Hematopoietic multipotent progenitor cell treated with erythropoietin and hydrocortisone succinate and interleukin-3 and kit ligand, for 15 days (in vitro differentiated cells): ENCODE measurements at regions not wholly inside any gene's neighbourhood (a gene's known extent, or its start where the extent isn't known, plus 50 kb on each side); places are given as distances from the start of the nearest gene placed in this dataset.
"Not testable (repeated sequence)": the region's sequence is repeated elsewhere in the genome, so short reads cannot be mapped to it uniquely, and the experiment has no call there.

Experiments
- DNase-seq: peaks from one replicate; pipeline ENCODE4 v3.0.0-alpha.2; 2015; ENCODE audit warnings: low spot score

DNA sequence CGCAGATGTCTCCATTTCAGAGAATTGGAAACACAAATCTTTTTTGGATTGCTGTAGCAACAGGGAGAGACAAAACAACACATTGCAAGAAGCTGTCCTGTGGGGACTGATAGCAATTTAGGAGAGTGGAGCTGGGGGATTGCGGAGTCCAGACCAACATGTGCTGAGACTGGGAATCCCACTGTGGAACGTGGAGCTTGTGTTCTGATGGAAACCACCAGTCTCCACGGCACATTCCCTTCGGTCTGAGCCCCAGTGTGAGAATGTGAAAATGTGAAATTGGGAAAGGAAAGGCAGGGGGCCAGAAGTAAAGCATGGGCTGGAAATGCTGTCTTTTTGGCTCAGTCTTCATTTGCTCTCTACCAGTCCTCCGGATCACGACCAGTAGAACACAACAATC lies 348.8 kb upstream of the TNC start:
- no peak for DNase-seq

DNA sequence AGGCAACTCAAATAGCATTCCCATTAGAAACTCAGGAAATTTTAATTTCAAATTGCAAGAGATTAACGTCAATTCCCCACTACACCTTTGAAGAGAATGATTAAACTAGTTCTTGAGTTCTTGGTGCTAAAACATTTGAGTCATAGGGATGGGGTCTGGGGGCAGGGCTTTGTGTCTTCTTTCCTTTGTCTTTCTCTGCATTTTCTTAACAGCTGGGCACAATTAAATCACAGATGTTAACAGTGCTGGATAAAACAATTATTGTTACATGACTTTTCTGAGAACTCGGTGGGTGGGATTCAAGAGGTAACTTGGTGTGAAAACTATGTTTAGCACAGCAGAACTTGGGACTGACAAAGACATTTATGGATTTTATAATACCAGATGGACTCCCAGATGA lies 351.9 kb upstream of the TNC start:
- no peak for DNase-seq

DNA sequence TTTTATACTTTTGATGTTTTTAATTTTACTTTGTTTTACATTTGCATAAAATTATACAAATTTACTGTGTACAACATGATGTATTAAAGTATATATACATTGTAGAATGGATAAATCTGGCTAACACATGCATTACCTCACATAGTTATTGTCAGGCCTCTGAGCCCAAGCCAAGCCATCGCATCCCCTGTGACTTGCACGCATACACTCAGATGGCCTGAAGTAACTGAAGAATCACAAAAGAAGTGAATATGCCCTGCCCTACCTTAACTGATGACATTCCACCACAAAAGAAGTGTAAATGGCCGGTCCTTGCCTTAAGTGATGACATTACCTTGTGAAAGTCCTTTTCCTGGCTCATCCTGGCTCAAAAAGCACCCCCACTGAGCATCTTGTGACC lies 355.1 kb upstream of the TNC start:
- DNase-seq: not testable (repeated sequence)

DNA sequence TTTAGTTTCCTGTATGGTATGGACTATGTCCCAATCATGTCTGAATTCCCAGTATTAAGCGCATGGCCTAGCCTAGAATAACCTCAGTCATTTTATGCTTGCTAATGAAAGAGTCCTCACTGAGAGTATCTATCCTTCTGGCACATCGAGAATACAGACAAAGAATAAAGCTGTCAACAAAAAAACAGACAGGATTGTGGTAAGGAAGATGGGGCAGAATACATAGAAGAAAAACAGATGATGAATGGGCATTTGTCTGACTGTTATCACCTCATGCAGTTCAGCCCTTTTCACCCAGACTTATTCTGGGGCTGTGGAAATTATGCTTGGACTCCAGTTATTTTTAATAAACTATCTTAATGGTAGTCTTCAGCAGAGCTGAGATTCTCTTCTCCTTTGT lies 363.8 kb upstream of the TNC start:
- no peak for DNase-seq

DNA sequence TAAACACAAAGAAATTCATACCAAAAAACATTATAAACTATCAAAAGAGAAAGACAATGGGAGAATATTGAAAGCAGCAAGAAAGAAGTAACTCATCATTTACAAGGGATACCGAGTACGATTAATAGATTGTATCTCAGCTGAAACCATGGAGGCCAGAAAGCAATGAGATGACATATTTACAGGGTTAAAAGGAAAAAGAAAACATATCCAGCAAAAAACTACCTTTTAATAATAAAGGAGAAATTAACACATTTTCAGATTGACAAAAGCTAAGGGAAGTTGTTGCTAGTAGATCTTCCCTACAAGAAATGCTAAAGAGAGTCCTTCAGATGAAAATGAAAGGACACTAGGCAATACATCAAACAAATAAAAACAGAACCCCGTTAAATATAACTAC lies 364.8 kb upstream of the TNC start:
- no peak for DNase-seq

DNA sequence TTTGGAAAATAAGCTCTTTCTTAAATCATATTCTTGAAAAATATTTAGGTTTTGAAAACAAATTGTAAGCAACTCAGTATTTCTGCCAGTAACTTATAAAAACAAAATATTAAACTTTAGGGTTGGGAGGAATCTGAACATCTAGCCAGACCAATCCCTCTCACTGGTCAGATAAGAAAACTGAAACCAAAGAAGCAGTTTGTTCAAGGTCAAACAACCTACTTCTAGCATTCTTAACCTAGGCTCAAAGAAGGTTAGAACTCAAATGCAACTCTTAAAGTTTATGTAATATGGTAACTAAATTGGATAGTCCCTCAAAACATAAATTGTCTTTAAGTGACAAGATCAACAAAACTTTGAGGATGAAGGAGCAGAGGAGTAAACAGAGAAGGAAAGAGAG lies 374.9 kb upstream of the TNC start:
- DNase-seq: no peak

DNA sequence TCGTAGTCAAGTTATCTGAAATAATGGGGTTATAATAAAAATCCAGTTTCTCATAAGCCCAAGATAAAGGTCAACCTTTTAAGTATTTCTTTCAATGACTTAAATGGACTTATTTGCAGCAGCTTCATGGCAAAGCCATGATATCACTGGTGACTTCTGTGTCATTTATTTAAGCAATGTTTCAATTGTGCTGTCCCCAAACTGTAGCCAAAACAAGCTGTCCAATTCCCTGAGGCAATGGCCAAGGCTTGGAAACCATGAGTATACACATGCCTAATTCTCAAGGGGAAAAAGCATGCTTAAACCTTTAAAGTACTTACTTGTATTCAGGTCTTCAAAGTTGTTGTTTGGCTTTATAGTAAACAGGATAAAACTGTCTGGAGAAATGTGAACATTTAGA lies 376.4 kb upstream of the TNC start:
- no peak for DNase-seq

DNA sequence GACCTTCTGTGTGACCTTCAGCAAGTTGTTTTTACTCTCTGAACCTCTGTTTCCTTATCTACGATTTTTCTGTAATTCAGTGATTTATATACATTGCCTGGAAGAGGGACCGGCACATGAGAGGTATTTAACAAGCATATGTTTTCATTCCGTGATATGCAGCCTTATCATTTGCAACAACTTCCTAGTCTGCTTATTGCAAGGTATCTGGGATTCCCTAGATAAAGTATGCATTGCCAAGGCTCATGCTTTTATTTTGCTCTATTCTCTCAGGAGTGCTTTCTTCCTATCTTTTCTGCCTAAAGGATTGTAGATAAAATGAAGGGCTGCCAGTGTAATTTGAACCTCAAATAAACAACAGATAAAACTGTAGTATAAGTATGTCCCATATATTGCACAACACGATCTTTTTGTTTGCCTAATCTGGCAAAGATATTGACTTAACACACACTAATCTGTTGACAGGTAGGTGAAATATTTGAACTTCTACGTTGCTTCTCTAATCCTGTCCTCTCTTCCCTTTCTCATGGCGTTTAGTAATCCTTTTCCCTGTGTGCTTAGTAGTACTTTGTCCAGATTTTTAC lies 377.2 kb upstream of the TNC start:
- no peak for DNase-seq

DNA sequence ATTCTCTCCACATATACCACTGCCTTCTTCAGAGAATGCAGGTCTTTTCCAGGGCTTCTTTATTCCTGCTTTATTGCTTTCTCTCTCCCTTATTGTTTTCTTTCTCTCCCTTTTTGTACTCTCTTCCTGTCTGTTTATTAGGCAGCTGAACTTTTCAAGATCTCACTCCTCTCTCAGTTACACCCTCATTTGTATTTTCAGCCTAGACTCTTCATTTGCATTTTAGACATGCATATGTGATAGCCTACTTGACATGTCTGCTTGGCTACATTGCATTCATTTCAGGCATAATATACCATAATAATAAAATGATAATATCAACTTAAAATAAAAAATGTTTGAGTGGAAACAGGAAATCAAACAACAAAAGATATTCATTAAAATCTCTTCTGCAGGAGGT lies 377.9 kb upstream of the TNC start:
- no peak for DNase-seq

DNA sequence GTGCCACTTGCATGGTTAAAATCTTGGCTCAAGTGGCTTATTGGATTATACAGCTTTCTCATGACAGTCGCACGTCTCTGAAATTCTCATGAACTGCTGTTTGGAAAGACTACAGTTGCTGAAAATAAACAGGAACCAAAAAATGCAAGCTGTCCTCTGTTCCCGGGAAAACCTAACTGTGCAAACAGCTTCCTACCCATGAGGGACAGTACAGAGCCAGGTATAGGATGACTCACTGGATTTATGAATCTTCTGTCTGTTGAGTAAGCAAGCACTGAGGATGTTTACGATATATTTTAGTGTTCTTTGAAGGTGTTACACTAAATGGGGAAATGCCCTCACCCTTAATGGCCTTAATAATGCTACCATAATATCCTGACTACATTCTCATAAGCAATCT lies 380.3 kb upstream of the TNC start:
- no peak for DNase-seq

DNA sequence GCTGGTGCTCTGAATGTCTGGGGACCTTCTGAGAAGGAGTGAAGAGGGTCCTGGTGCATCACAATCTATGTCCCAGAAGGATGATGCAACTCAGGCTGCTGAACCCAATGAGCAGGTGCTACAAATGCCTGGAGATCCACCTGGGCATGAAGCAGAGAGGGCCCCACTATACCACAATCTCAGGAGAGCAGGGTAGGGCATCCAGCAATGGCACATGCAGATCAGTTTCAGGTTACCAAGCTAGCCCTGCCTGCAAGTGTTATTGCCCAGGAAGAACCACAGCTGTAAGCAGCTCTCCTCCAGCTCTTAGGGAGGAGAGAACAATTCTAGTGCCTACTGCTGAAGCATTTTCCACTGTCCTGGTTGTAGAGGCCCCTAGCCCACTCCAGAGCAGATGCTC lies 389.2 kb upstream of the TNC start:
- DNase-seq: no peak

DNA sequence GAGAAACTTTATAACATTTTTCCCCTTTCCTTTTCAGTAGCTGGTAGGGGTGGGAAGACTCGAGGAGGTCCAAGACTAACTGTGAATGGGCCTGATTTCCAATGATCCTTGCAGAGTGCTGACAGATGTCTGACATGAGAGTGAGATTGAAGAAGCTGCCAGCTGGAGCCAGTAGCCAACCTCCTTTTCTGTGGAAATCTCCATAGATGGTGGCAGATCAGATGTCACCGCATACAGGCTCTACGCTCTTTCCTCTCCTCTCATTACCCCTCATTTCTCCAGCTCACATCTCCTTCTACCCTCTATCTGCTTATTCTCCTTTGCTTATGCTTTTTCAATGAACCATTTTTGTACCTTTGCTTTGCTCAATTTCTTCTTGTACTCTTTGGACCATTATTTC lies 395.2 kb upstream of the TNC start:
- DNase-seq: no peak

DNA sequence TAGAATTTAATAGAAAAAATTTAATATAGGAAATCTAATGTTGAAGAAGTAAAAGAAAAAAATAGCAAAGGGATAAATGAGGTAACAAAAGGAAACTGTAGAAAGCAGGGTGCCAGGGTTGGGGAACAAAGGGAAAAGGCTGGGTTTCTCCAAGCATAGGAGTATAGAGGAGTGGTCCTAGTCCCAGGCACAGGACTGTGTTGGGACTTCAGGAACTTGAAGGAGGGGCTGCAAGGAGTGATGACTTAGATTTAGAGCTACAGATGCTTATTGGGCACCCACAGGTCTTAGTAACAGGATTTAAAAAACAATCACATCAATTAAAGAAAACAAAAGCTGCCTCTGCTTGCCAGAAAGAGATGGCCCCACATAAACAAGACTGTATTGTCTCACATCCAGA lies 396.5 kb upstream of the TNC start:
- DNase-seq: no peak

DNA sequence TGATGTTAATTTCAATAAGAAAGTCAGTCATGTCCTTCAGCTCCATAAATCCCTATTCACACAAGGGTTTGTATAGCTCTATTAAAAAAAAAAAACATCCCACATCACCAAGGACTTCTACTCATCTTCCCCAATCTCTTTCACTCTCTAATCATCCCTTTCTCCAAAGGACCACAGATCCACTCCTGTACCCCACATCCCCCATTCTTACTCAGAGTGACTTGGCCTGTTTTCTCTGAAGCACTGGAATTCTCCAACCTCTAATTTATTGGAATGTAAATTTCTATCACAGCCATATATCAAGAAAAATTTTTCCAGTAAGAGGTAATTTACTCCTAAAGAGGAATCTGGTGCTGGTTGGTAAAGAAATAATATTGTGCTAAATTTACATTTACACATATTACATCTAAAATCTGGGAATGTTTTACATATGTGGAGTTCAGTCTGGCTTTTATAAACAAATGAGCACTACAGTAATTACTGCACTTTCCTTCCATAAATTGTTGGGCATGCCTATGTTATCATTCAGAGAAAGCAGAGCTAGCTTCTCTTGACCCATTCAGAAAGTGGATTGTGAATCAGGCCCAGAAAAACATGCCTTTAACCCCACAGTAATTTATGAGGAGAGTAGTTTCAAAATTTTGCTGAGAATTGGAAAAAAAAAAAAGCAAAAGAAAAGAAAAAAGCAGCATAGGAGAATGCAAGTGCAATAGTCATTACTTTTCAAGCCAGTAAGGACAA lies 399.5 kb upstream of the TNC start:
- DNase-seq: no peak

DNA sequence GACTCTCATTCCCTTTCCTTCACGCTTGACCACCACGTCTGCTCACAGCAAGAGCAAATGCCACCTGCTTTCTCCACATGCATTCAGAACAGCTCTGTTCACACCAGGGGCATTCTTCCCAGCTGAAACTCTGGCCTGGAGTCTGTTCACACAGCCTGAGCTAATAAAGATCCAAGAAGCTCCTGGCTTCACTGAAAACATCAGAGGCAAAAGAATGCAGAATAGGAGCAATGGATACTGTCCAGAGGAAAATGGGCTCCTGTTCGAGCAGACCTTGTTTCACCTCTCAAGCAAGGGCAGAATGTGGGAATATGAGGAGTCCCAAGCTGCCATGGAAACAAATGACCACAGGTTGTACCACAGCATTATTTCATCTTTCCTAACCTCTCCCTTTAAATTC lies 402.7 kb upstream of the TNC start:
- no peak for DNase-seq

DNA sequence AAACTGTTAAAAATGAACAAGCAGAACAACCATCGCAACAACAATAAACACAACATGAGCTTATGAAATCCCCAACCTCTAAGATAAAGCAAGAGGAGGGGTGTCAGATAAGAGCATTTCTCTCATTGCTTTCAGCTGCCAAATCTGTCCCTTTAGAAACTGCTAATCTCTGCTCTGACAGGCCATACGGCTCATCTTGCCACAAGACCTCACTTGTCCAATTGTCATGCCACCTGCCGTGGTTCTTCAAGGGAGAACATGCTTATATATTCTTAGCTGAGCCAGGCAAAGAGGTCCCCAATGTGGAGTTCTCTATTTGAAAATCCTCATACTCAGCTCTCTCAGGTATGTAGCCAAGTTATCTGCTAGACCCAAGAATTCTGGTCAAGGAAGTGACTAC lies 405.0 kb upstream of the TNC start:
- DNase-seq: no peak

DNA sequence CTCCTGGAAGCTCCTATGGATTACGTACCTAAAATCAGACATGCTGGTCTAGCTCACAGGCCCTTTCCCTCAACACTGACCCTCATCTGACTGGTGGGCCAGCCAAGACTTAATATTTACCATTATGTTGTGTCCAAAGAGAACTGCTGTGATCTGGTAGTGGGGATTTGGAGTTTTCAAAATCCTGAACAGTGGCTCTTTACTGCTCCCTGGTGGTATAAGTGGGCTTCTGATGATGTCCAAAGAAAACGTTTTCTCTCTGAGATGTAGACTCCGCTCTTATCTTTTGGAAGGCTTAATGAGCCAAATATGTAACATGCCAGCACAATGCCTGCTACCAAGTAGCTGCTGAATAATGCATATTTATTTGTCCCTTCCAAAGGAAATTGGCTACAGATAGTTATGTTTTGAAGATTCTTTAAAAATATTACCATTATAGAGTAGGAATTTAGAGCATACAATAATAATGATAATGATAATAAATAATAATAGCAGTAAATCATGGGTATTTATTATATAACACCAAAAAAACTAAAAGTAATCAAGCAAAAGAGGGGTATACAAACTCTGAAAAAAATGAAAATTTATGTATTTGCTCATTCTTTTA lies 406.6 kb upstream of the TNC start:
- DNase-seq: peak; percentile 2

DNA sequence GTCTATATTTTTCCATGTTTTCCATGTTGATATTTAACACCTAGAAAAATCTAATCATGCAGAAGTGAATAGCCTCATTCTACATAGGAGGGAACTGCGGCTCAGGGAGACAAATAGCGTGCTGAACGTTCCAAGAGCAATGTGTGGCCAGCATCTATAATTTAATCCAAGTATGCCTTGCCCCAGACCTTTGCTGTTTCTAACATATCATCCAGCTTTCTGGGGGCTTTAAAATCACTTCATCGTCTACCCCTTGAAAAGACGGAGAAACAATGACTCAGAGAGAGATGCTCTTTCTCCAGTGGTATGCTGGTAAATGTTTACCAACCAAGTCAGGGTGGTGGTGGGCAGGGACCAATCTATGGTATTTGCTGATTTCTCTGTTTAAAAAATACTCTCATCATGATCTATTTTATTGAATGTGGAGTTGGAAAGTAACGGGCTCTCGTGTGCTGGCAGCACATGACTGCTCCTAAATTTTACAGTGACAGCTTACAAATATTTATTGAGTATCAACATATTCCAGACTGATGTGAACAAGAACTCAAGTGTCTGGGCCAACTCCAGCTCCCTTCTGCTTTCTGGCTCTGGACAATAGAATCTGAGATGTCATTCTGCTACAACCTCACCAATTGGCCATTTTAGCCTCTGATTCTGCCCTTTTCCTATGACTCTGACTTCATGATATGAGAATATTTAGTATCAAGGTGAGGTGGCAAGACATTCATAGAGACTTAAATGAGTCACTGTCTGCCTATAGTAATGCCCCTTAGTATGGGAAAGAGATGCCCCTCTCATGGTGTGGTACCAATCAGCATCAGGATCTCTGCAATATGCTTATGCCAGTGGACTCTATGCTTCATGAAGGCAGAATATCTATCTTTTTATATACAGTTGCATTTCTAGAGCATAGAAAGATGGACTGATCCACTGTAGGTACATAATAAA lies 407.4 kb upstream of the TNC start:
- no peak for DNase-seq

DNA sequence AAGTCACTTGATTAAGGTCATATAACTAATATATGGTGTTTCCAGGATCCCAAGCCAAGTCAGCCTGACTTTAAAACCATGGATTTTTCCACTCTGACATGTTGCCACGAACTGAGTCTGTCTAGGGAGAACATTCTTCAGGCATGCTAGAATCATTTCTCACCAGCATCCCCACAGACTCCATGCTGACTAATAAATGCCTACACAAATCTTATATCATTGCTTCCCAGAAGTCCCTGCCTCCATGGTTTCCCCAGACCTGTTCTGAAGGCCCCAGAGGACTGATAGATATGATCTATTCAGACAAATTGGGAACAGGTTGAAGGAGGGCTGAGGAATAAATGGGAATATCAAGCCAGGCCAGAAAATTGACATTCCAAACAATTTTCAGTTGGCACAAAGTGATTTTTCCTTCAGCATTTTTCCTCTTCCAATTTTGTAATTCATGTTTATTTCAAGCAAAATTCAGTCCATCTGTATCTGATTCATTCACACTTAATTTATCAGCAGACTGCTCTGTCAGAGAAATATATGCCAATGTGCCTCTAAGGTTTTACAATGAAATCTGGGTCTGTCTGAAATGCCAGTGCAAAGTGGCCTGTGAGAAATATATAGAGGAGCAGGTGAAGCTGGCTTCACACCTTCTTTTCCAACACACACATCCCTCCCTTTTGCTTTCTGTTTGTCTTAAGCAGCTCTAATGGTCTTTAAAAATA lies 413.6 kb upstream of the TNC start:
- DNase-seq: no peak

DNA sequence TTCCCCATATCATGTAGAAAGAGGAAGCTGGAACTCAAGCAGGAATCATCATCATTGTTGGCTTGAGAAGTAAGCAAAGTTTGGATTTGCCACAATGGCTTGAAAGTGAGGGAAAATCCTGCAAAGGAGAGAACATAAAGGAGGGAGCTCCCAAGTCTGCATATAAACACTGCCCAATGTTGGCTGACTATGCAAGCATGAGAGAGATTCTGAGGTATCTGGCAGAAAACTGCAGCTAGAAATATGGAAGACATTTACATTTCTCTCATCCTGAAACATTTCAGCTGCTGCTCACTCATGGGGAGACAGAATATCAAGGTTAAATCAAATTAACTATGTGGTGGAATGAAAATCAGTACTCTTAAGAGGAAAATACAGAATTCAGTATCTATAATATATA lies 415.6 kb upstream of the TNC start:
- no peak for DNase-seq

DNA sequence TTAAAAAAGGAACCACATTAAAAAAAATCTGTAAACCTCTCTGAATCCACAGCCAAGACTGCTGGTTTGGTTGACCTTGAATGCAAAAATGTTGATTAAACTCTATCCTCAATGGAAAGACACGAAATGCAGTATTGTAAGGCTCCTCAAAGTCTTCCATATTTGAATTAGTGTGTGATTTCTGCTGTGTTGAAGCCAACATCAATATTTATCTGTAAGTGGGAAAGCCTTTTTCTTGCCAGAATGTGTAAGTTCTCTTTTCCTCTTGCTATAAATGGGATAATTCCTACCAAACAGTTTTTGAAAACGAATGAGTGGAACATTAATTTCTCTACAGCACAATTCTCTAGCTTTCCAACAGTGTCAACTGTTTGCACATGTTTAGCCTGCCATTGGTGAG lies 422.1 kb upstream of the TNC start:
- no peak for DNase-seq

DNA sequence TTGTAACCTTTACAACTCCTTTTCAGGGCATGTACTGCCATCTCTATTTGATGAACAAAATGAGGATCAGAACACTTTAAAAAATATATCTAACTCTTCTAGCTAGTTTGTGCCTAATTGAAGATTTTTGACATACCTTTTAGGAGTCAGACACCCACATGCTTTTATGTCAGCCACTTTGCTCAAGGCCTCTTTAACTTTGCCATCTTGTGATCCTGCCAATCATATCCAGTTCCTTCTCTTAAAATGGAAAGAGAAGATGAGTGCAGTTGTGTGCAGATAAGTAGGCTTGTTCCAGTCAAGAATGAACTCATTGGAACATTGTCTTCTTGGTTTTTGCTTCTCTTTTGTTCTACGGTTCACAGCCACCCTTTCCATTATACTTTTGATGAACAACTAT lies 425.6 kb upstream of the TNC start:
- no peak for DNase-seq
